ENCODE measurements at regions not wholly inside any gene's neighbourhood (a gene's known extent, or its start where the extent isn't known, plus 50 kb on each side); places are given as distances from the start of the nearest gene placed in this dataset.
"Not testable (repeated sequence)": the region's sequence is repeated elsewhere in the genome, so short reads cannot be mapped to it uniquely, and the experiment has no call there.

- TF ChIP-seq CTCF (IDR thresholded peaks at IDR 0.05; ENCODE audit: insufficient read depth, low read depth, low read length, missing control alignments): no peak
- DNase-seq (ENCODE audit: low read depth): no peak
- H3K4me3 ChIP-seq (ENCODE audit: low read length): no peak overlapping the region
These were observed 340.2 kb upstream of the SOX9 start for GRCh38 chr17:71780596-71780995.

- H3K4me3 ChIP-seq (ENCODE audit: low read length); DNase-seq (ENCODE audit: low read depth): not testable (repeated sequence)
These were observed 338.8 kb upstream of the SOX9 start for GRCh38 chr17:71782021-71782420.

- DNase-seq (ENCODE audit: low read depth): peak; percentile 58
- no peak overlapping the region for H3K4me3 ChIP-seq (ENCODE audit: low read length)
- no peak for TF ChIP-seq CTCF (IDR thresholded peaks at IDR 0.05; ENCODE audit: insufficient read depth, low read depth, low read length, missing control alignments)
These were observed 330.0 kb upstream of the SOX9 start for GRCh38 chr17:71790791-71791190.

- DNase-seq (ENCODE audit: low read depth): no peak
- TF ChIP-seq CTCF (IDR thresholded peaks at IDR 0.05; ENCODE audit: insufficient read depth, low read depth, low read length, missing control alignments): no peak
- no peak overlapping the region for H3K4me3 ChIP-seq (ENCODE audit: low read length)
These were observed 329.5 kb upstream of the SOX9 start for GRCh38 chr17:71791311-71791710.

- no peak overlapping the region for H3K4me3 ChIP-seq (ENCODE audit: low read length)
- DNase-seq (ENCODE audit: low read depth): peak; percentile 95
- TF ChIP-seq CTCF (IDR thresholded peaks at IDR 0.05; ENCODE audit: insufficient read depth, low read depth, low read length, missing control alignments): no peak
These were observed 327.9 kb upstream of the SOX9 start for GRCh38 chr17:71792966-71793365.

- TF ChIP-seq CTCF (IDR thresholded peaks at IDR 0.05; ENCODE audit: insufficient read depth, low read depth, low read length, missing control alignments): no peak
- peak; percentile 16 for DNase-seq (ENCODE audit: low read depth)
- H3K4me3 ChIP-seq (ENCODE audit: low read length): no peak overlapping the region
These were observed 327.3 kb upstream of the SOX9 start for GRCh38 chr17:71793518-71793917.

GRCh38 chr17:71798701-71799100 is 322.1 kb upstream of the SOX9 start:
- TF ChIP-seq CTCF (IDR thresholded peaks at IDR 0.05; ENCODE audit: insufficient read depth, low read depth, low read length, missing control alignments): no peak
- H3K4me3 ChIP-seq (ENCODE audit: low read length): no peak overlapping the region
- no peak for DNase-seq (ENCODE audit: low read depth)

- TF ChIP-seq CTCF (IDR thresholded peaks at IDR 0.05; ENCODE audit: insufficient read depth, low read depth, low read length, missing control alignments): no peak
- H3K4me3 ChIP-seq (ENCODE audit: low read length): no peak overlapping the region
- DNase-seq (ENCODE audit: low read depth): no peak
These were observed 321.2 kb upstream of the SOX9 start for GRCh38 chr17:71799657-71800056.
